ENCODE measurements at regions not wholly inside any gene's neighbourhood (a gene's known extent, or its start where the extent isn't known, plus 50 kb on each side); places are given as distances from the start of the nearest gene placed in this dataset.

GRCh38 chr7:34382166-34382893 is 275.7 kb upstream of the NPSR1 start:
- no peak for TF ChIP-seq CTCF (conservative IDR thresholded peaks at IDR 0.05)
- TF ChIP-seq EZH2 (IDR thresholded peaks at IDR 0.05; ENCODE audit: low read depth) = no peak

All from PC-9 (cell line).